GM23248 (cell line): ENCODE measurements at regions not wholly inside any gene's neighbourhood (a gene's known extent, or its start where the extent isn't known, plus 50 kb on each side); places are given as distances from the start of the nearest gene placed in this dataset.

Experiments used
- DNase-seq: peaks from one replicate; pipeline ENCODE4 v3.0.0-alpha.2; 2015
- H2AFZ ChIP-seq: fragments of 200-600 bp; sonication (generic); 2 replicates; pipeline ENCODE4 v1.6.1; 2016; ENCODE audit warnings: antibody characterized with exemption
- H3F3A ChIP-seq: fragments of 200-600 bp; sonication (generic); 2 replicates; pipeline ENCODE4 v1.6.1; 2016; ENCODE audit warnings: mild to moderate bottlenecking, antibody characterized with exemption, mixed run types; ENCODE audit not compliant: insufficient read depth
- H3K27ac ChIP-seq: fragments of 200-600 bp; sonication (generic); 2 replicates; pipeline ENCODE4 v1.5.1; 2016; ENCODE audit warnings: mild to moderate bottlenecking
- H3K27me3 ChIP-seq: fragments of 200-600 bp; sonication (generic); replicated peaks from 2 replicates; pipeline ENCODE4 v1.6.1; 2016; ENCODE audit warnings: mild to moderate bottlenecking; ENCODE audit not compliant: insufficient read depth
- H3K36me3 ChIP-seq: fragments of 200-600 bp; sonication (generic); 2 replicates; pipeline ENCODE4 v1.6.1; 2016; ENCODE audit warnings: low read depth, mild to moderate bottlenecking
- H3K4me1 ChIP-seq: fragments of 200-600 bp; sonication (generic); 2 replicates; pipeline ENCODE4 v1.6.1; 2016; ENCODE audit warnings: mild to moderate bottlenecking; ENCODE audit not compliant: insufficient read depth
- H3K4me2 ChIP-seq: fragments of 200-600 bp; sonication (generic); one replicate; pipeline ENCODE4 v1.6.1; 2016; ENCODE audit warnings: mild to moderate bottlenecking; ENCODE audit not compliant: unreplicated experiment
- H3K4me3 ChIP-seq: fragments of 200-600 bp; sonication (generic); 2 replicates; pipeline ENCODE4 v1.5.1; 2016; ENCODE audit warnings: mild to moderate bottlenecking
- H3K79me2 ChIP-seq: fragments of 200-600 bp; sonication (generic); 2 replicates; pipeline ENCODE4 v1.6.1; 2016; ENCODE audit warnings: mild to moderate bottlenecking; ENCODE audit not compliant: insufficient read depth
- H3K9ac ChIP-seq: fragments of 200-600 bp; sonication (generic); 2 replicates; pipeline ENCODE4 v1.6.1; 2016; ENCODE audit warnings: mild to moderate bottlenecking
- H3K9me2 ChIP-seq: fragments of 200-600 bp; sonication (generic); 2 replicates; pipeline ENCODE4 v1.6.1; 2016; ENCODE audit warnings: mixed run types, mild to moderate bottlenecking, moderate library complexity; ENCODE audit not compliant: insufficient read depth
- H3K9me3 ChIP-seq: fragments of 200-600 bp; sonication (generic); one replicate; pipeline ENCODE4 v1.6.1; 2017; ENCODE audit warnings: low read depth
- H4K20me1 ChIP-seq: fragments of 200-600 bp; sonication (generic); 2 replicates; pipeline ENCODE4 v1.6.0; 2016; ENCODE audit not compliant: insufficient read depth
- EZH2 ChIP-seq: fragments of 200-600 bp; sonication (generic); IDR thresholded peaks from 2 replicates; pipeline ENCODE4 v1.6.1; 2018; ENCODE audit warnings: antibody characterized with exemption, mild to moderate bottlenecking; ENCODE audit not compliant: insufficient read depth, poor library complexity, severe bottlenecking
- EZH2phosphoT487 ChIP-seq: fragments of 200-600 bp; sonication (generic); IDR thresholded peaks from 2 replicates; pipeline ENCODE4 v1.6.1; 2018; ENCODE audit warnings: antibody characterized with exemption, moderate library complexity, mild to moderate bottlenecking, low read depth; ENCODE audit not compliant: insufficient read depth
- WGBS, 2 experiments: methylation state at CpG; one replicate each; pipeline ENCODE4 v1.1.6; 2015 to 2017; ENCODE audit warnings: low lambda C conversion rate in 2 of 2, low coverage in 1 of 2; ENCODE audit errors: missing lambda C conversion rate in 2 of 2; 5-methylcytosine and 5-hydroxymethylcytosine counted together
- in situ Hi-C: fragments of 300-500 bp; cut with MboI; formaldehyde crosslinking; loops from 2 replicates; pipeline ENCODE4 v1.15.0; 2020

GRCh38 chr20:9928281-9928737 lies 89.4 kb upstream of the PAK5 start:
- H3K27ac ChIP-seq: no peak overlapping the region
- no peaks in the 10 kb centered on the region for H3K36me3 ChIP-seq
- H3K9me2 ChIP-seq: no peaks in the 10 kb centered on the region
- no peaks in the 10 kb centered on the region for H3F3A ChIP-seq
- DNase-seq: no peak
- no peak overlapping the region for H3K4me3 ChIP-seq
- no peaks in the 10 kb centered on the region for H3K9me3 ChIP-seq
- WGBS, 2 experiments: 23 to 25% methylated on average over 5 of the region's 5 CpGs
- H3K27me3 ChIP-seq: peaks cover 13% of the 10 kb centered on the region; the same call in 1 of the 2 replicates
- H4K20me1 ChIP-seq: no peaks in the 10 kb centered on the region
- H3K4me1 ChIP-seq: no peaks in the 10 kb centered on the region
- H2AFZ ChIP-seq: no peak overlapping the region
- H3K79me2 ChIP-seq: no peaks in the 10 kb centered on the region
- H3K4me2 ChIP-seq: no peak overlapping the region
- in situ Hi-C loops: no loop called here
- no peak overlapping the region for H3K9ac ChIP-seq
- TF ChIP-seq EZH2: no peak
- no peak for TF ChIP-seq EZH2phosphoT487

DNA sequence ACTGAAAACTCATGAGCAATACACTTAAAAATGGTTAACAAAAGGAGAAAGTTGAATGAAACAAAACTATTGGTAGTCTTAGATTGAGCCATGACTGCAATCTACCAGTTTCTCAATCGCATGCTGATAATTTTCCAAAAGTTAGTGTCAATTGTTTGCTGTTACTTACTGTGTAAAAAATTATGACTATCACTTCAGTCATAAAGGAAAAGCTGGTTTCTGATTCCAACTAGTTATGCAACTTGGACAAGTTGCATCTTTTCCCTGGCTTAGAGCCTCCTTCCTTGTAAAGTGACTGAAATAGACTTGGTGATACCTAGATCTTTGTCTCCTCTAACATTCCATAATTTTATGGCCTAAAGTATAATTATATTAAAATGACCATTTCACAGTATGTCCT lies 88.3 kb upstream of the PAK5 start:
- Histone ChIP-seq H3K4me2 (no peak overlapping the region), H4K20me1 (no peaks in the 10 kb centered on the region), H3K9ac (no peak overlapping the region), H3K9me2 (no peaks in the 10 kb centered on the region), H3K4me3 (no peak overlapping the region), H3K4me1 (no peaks in the 10 kb centered on the region), H2AFZ (no peak overlapping the region), H3K79me2 (no peaks in the 10 kb centered on the region), H3K27ac (no peak overlapping the region), H3K36me3 (no peaks in the 10 kb centered on the region), H3K27me3 (peaks cover 13% of the 10 kb centered on the region; the same call in 1 of the 2 replicates), H3K9me3 (no peaks in the 10 kb centered on the region), H3F3A (no peaks in the 10 kb centered on the region)
- in situ Hi-C loops: no loop called here
- DNase-seq: peak; percentile 16
- WGBS, 2 experiments: 0 to 4% methylated on average over 1 of the region's 1 CpG
- no peak for TF ChIP-seq EZH2phosphoT487

DNA sequence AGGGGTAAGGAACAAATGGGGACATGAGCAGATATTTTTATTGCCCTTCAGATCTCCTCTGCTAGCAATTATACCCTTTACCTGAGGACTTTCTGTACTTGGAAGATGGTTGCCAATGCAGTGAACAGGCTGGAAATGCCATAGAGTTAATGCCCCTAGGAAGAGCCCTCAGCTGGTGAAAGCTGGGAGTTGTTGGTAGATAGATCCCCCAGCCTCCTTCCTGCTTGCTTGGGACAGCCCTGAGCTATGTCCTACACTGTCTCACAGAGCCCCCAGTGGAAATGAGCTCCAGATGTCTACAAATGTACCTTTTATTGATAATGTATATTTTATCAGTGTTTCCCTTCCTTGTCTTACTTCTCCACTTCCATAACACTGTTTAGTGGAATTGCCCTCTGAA lies 87.6 kb upstream of the PAK5 start:
- no peak overlapping the region for H3K4me2 ChIP-seq
- no peaks in the 10 kb centered on the region for H4K20me1 ChIP-seq
- no peak for TF ChIP-seq EZH2phosphoT487
- TF ChIP-seq EZH2: no peak
- peaks cover 13% of the 10 kb centered on the region; the same call in 1 of the 2 replicates for H3K27me3 ChIP-seq
- no peak for DNase-seq
- H3K36me3 ChIP-seq: no peaks in the 10 kb centered on the region
- no peaks in the 10 kb centered on the region for H3F3A ChIP-seq
- H3K9me2 ChIP-seq: no peaks in the 10 kb centered on the region
- in situ Hi-C loops: no loop called here
- no peaks in the 10 kb centered on the region for H3K9me3 ChIP-seq
- H2AFZ ChIP-seq: no peak overlapping the region
- H3K4me3 ChIP-seq: no peak overlapping the region
- H3K79me2 ChIP-seq: no peaks in the 10 kb centered on the region
- no peaks in the 10 kb centered on the region for H3K4me1 ChIP-seq
- no peak overlapping the region for H3K27ac ChIP-seq
- H3K9ac ChIP-seq: no peak overlapping the region

DNA sequence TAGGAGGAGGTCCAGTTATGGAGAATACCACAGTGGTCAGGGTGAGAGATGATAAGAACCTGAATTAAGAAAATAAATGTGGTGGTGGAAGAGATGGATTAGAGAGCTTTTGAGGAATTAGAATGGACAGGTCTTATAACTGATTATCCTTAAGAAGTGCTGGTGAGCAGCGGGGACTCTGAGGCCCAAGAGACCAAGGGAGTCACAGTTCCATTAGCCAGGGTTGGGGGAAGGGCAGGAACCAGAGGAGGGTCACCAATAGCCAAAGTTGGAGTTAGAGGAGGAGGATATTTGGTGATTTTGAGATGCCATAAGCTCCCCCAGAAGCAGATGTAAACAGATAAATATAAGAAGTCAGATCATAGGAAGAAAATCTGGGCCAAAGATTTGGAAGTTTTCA lies 87.1 kb upstream of the PAK5 start:
- DNase-seq: no peak
- Histone ChIP-seq H3K4me3 (no peak overlapping the region), H3F3A (no peaks in the 10 kb centered on the region), H4K20me1 (no peaks in the 10 kb centered on the region), H3K9ac (no peak overlapping the region), H3K4me2 (no peak overlapping the region), H3K4me1 (no peaks in the 10 kb centered on the region), H3K9me3 (no peaks in the 10 kb centered on the region), H2AFZ (no peak overlapping the region), H3K9me2 (no peaks in the 10 kb centered on the region), H3K79me2 (no peaks in the 10 kb centered on the region), H3K27ac (no peak overlapping the region), H3K36me3 (no peaks in the 10 kb centered on the region), H3K27me3 (peaks cover 11% of the 10 kb centered on the region; the same call in 1 of the 2 replicates)
- TF ChIP-seq EZH2 (no peak), EZH2phosphoT487 (no peak)
- WGBS, 2 experiments: 6 to 13% methylated on average over 1 of the region's 1 CpG
- in situ Hi-C loops: no loop called here

- no peak for TF ChIP-seq EZH2phosphoT487
- TF ChIP-seq EZH2: no peak
- no peaks in the 10 kb centered on the region for H3K36me3 ChIP-seq
These were observed 84.8 kb upstream of the PAK5 start for GRCh38 chr20:9923648-9924047.

More at GRCh38 chr20:9923648-9924047, 84.8 kb upstream of the PAK5 start:
- H3K4me3 ChIP-seq: no peak overlapping the region
- H3K4me1 ChIP-seq: no peaks in the 10 kb centered on the region
- in situ Hi-C loops: loop anchor here (25.0 kb wide), 1 partner anchor 511 kb away; no protein-coding TSS in a partner anchor
- no peaks in the 10 kb centered on the region for H4K20me1 ChIP-seq
- no peaks in the 10 kb centered on the region for H3K9me2 ChIP-seq
- H3K9me3 ChIP-seq: no peaks in the 10 kb centered on the region
- no peak overlapping the region for H2AFZ ChIP-seq
- no peaks in the 10 kb centered on the region for H3F3A ChIP-seq
- H3K27ac ChIP-seq: no peak overlapping the region
- no peak overlapping the region for H3K9ac ChIP-seq
- H3K4me2 ChIP-seq: no peak overlapping the region
- 28 to 34% methylated on average over 4 of the region's 4 CpGs for WGBS, 2 experiments
- DNase-seq: no peak
- H3K27me3 ChIP-seq: peaks cover 11% of the 10 kb centered on the region; the same call in 1 of the 2 replicates
- no peaks in the 10 kb centered on the region for H3K79me2 ChIP-seq
